Choroid plexus epithelial cell (primary cell): ENCODE measurements at regions not wholly inside any gene's neighbourhood (a gene's known extent, or its start where the extent isn't known, plus 50 kb on each side); places are given as distances from the start of the nearest gene placed in this dataset.

ENCODE experiments used
- DNase-seq: peaks from one replicate; pipeline ENCODE4 v3.0.0-alpha.2; 2010; ENCODE audit warnings: low read depth
- H3K4me3 ChIP-seq: 2 replicates; pipeline ENCODE4 v1.5.1; 2011; ENCODE audit warnings: low read depth, mild to moderate bottlenecking, control low read depth, low read length, moderate library complexity
- TF ChIP-seq, protein P1 (sequence below): conservative IDR thresholded peaks from 2 replicates; pipeline ENCODE4 v1.5.1; 2011; ENCODE audit warnings: low read depth, mild to moderate bottlenecking, control low read depth, inconsistent platforms, low read length, moderate library complexity

DNA sequence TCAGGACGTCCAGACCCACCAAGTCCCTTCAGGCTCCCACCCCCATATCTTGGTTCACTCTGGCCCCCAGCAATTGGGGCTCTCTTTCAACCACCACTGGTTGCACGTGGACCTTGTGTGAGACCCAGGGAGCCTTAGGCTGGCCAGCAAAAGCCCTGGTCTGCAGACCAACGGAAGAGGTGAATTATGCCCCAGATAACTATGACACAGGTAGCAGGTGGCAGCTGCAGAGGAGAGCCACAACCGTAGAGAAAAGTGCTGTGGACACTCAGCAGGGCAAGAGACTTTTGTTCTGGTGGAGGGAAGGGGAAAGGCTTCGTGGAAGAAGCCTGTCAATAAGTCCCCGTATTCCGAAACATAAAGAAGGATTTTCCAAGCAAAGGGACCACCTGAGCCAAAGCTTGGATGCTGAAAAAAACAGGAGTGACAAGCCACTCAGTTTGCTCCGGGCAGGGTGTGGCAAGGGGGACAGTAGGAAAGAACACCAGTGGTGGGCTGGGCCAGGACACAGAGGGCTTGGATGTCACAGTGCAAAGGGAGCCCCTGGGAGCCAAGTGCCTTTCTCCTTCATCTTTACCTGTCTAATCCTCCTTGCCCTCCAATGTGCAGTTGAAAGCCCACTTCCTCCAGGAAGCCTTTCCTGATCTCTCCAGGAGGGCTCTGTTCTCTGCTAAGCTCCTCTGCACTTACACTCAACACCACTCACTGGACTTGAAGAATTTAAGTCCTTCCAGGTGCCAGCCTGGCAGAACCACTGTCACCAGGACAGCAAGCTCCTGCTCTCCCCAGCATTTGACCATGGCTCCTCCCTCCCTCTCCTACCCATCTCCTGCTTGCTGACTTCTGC is 264.7 kb downstream of the BUD13 start:
- TF ChIP-seq, protein P1, sequence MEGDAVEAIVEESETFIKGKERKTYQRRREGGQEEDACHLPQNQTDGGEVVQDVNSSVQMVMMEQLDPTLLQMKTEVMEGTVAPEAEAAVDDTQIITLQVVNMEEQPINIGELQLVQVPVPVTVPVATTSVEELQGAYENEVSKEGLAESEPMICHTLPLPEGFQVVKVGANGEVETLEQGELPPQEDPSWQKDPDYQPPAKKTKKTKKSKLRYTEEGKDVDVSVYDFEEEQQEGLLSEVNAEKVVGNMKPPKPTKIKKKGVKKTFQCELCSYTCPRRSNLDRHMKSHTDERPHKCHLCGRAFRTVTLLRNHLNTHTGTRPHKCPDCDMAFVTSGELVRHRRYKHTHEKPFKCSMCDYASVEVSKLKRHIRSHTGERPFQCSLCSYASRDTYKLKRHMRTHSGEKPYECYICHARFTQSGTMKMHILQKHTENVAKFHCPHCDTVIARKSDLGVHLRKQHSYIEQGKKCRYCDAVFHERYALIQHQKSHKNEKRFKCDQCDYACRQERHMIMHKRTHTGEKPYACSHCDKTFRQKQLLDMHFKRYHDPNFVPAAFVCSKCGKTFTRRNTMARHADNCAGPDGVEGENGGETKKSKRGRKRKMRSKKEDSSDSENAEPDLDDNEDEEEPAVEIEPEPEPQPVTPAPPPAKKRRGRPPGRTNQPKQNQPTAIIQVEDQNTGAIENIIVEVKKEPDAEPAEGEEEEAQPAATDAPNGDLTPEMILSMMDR, result no peak
- no peak for DNase-seq
- no peak overlapping the region for H3K4me3 ChIP-seq

DNA sequence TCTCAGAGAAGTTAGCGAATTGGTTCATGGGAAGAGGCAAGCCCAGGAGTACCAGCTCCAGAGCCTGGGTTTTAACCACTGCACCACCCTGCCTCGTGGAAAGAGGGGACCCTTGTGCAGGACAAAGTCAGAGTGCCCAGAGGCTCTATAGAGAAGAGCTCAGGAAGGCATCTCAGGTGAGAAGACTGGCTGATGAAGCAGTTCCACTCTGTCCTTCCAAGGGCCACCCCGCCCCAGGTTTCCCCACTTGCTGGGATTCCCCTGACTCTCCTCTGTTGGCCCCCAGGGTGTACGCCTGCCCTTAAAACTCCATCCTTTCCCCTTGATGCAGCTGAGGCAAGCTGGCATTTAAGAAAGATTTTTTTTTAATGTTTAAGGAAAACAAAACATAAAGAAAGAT is 265.8 kb downstream of the BUD13 start:
- DNase-seq, result no peak
- no peak overlapping the region for H3K4me3 ChIP-seq
- TF ChIP-seq, protein P1, result no peak

- TF ChIP-seq, protein P1, result no peak
- H3K4me3 ChIP-seq, result no peak overlapping the region
- DNase-seq, result no peak
Observed at GRCh38 chr11:116506263-116506825, 266.4 kb downstream of the BUD13 start.

- no peak for DNase-seq
- H3K4me3 ChIP-seq, result no peak overlapping the region
- TF ChIP-seq, protein P1, result no peak
Observed at GRCh38 chr11:116505298-116506262, 267.2 kb downstream of the BUD13 start.

DNA sequence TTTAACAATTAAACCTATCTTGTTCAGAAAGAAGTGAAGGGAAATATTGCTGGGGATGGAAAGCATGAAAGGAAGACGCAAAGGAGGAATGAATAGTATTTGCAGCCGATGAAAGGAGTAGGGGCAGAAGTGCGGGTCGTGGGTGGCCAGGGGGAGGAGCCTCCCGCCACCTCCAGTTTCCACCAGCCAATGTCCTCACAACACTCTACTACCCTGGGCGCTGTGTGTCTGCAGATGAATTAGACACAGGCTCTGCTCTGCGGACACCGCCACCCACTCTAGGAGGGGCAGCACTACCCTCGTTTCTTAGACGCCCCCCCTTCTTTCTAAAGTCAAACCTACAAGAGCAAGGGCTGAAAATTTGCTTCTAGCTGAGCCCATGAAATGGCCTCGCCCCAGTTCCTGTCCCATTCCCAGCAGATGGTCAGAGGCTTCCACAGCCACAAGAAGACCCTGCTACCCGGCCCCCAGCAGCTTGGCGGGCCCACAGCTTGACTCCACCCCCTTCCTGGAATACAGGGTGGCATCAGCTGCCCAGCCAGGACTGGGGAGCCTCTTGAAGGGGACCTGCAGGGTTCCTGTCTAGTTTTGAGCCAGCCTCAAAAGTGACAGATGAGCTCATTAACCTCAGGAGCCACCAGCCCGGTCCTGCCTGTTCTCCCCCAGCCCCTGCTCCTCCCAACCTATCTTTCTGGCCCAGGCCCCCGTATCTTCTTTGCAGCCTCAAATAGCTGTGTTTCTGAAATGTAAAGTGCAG is 268.1 kb downstream of the BUD13 start:
- TF ChIP-seq, protein P1, result no peak
- DNase-seq, result no peak
- H3K4me3 ChIP-seq, result no peak overlapping the region
